CD4-positive, alpha-beta T cell (primary cell): ENCODE measurements at regions not wholly inside any gene's neighbourhood (a gene's known extent, or its start where the extent isn't known, plus 50 kb on each side); places are given as distances from the start of the nearest gene placed in this dataset.

Experiments
- ATAC-seq: fragments of 200-7000 bp; cut with Tn5 transposase; one replicate; pipeline ENCODE4 v1.10.0; 2022; ENCODE audit warnings: mild to moderate bottlenecking; ENCODE audit not compliant: poor library complexity
- CTCF ChIA-PET: fragments of 350-600 bp; sonication (Branson Sonifier 250); formaldehyde crosslinking; loops from one replicate; lab custom pipeline; 2021; ENCODE audit warnings: antibody characterized with exemption, inconsistent platforms; lab: Charles Lee
- POLR2A ChIA-PET: fragments of 350-600 bp; sonication (Branson Sonifier 250); formaldehyde crosslinking; loops from one replicate; lab custom pipeline; 2021; ENCODE audit warnings: antibody characterized with exemption, inconsistent platforms; lab: Charles Lee
- DNase-seq, 14 experiments: peaks; one replicate each; pipeline ENCODE4 v3.0.0-alpha.2; 2013 to 2020; ENCODE audit warnings: mixed read lengths in 2 of 14
- H3K27ac ChIP-seq, 2 donors: one replicate each; pipeline versions ENCODE4 v1.5.1 to v1.7.0; 2013; ENCODE audit warnings: low read length in 2 of 2, low read depth in 1 of 2, mild to moderate bottlenecking in 1 of 2
- H3K27me3 ChIP-seq, 2 experiments: 1 replicate in 1 of 2; 2 replicates in 1 of 2; pipeline versions ENCODE4 v1.6.1 to v1.7.0; 2013; ENCODE audit warnings: low read length in 2 of 2, control low read depth in 1 of 2, mild to moderate bottlenecking in 1 of 2, moderate library complexity in 1 of 2; ENCODE audit not compliant: insufficient read depth in 2 of 2, control insufficient read depth in 1 of 2
- H3K36me3 ChIP-seq: one replicate; pipeline ENCODE4 v1.6.1; 2013; ENCODE audit warnings: low read length, control low read depth; ENCODE audit not compliant: insufficient read depth
- H3K4me1 ChIP-seq: one replicate; pipeline ENCODE4 v1.6.1; 2013; ENCODE audit warnings: low read length, control low read depth; ENCODE audit not compliant: insufficient read depth
- H3K4me3 ChIP-seq: one replicate; pipeline ENCODE4 v1.5.1; 2013; ENCODE audit warnings: mild to moderate bottlenecking, low read length, moderate library complexity
- H3K9me3 ChIP-seq, 2 experiments: 1 replicate in 1 of 2; 2 replicates in 1 of 2; pipeline versions ENCODE4 v1.6.1 to v1.7.0; 2013; ENCODE audit warnings: low read length in 2 of 2, mild to moderate bottlenecking in 2 of 2, control low read depth in 1 of 2, moderate library complexity in 1 of 2; ENCODE audit not compliant: control insufficient read depth in 1 of 2, insufficient read depth in 1 of 2
- H3K27ac Mint-ChIP-seq: one replicate; pipeline ENCODE4 v1.8.0; 2020; ENCODE audit warnings: mixed read lengths
- H3K27me3 Mint-ChIP-seq: one replicate; pipeline ENCODE4 v1.8.0; 2021; ENCODE audit warnings: mixed read lengths
- H3K36me3 Mint-ChIP-seq: one replicate; pipeline ENCODE4 v1.8.0; 2021; ENCODE audit warnings: low read depth, mixed read lengths
- H3K4me1 Mint-ChIP-seq: one replicate; pipeline ENCODE4 v1.8.0; 2021; ENCODE audit warnings: low read depth, mixed read lengths
- H3K4me3 Mint-ChIP-seq: one replicate; pipeline ENCODE4 v1.8.0; 2020; ENCODE audit warnings: mild to moderate bottlenecking, mixed read lengths
- H3K9me3 Mint-ChIP-seq: one replicate; pipeline ENCODE4 v1.8.0; 2020; ENCODE audit warnings: mixed read lengths
- CTCF ChIP-seq: fragments of 200-600 bp; IDR thresholded peaks from one replicate; pipeline ENCODE4 v1.8.0; 2022; ENCODE audit warnings: antibody characterized with exemption, mild to moderate bottlenecking
- intact Hi-C, 2 experiments: fragments of 100-400 bp; cut with DNase I in 1 of 2; cut with micrococcal nuclease in 1 of 2; formaldehyde crosslinking; loops; one replicate each; pipeline versions ENCODE4 v1.15.1 to v1.9.0; 2023 to 2025; cut with DNase I, micrococcal nuclease

- H3K4me1 ChIP-seq, result no peaks in the 10 kb centered on the region
- ChIA-PET CTCF (no interaction called here), POLR2A (no interaction called here)
- H3K4me3 Mint-ChIP-seq, result no peak overlapping the region
- peaks cover 0 to 5% of the 10 kb centered on the region in 2 experiments for H3K9me3 ChIP-seq
- no peaks in the 10 kb centered on the region for H3K4me1 Mint-ChIP-seq
- H3K36me3 ChIP-seq, result no peaks in the 10 kb centered on the region
- no peak for DNase-seq
- no peak for TF ChIP-seq CTCF
- H3K27ac ChIP-seq, result no peak overlapping the region
- H3K4me3 ChIP-seq, result no peak overlapping the region
- intact Hi-C loops, result no loop called here
- H3K36me3 Mint-ChIP-seq, result no peaks in the 10 kb centered on the region
- no peak for ATAC-seq
- no peak overlapping the region for H3K27ac Mint-ChIP-seq
- no peaks in the 10 kb centered on the region for H3K27me3 ChIP-seq
- no peaks in the 10 kb centered on the region for H3K27me3 Mint-ChIP-seq
- H3K9me3 Mint-ChIP-seq, result peaks cover 8% of the 10 kb centered on the region
Observed at GRCh38 chr21:20551939-20552338, 446.3 kb upstream of the NCAM2 start.

GRCh38 chr21:20554785-20555184 lies 443.4 kb upstream of the NCAM2 start:
- no peak for DNase-seq
- Histone ChIP-seq H3K27me3 (no peaks in the 10 kb centered on the region), H3K4me3 (no peak overlapping the region), H3K27ac (no peak overlapping the region), H3K36me3 (no peaks in the 10 kb centered on the region), H3K4me1 (no peaks in the 10 kb centered on the region), H3K9me3 (peaks cover 0 to 4% of the 10 kb centered on the region in 2 experiments)
- intact Hi-C loops, result no loop called here
- POLR2A ChIA-PET, result no interaction called here
- no peak overlapping the region for H3K4me3 Mint-ChIP-seq
- CTCF ChIA-PET, result no interaction called here
- H3K27ac Mint-ChIP-seq, result no peak overlapping the region
- H3K36me3 Mint-ChIP-seq, result no peaks in the 10 kb centered on the region
- peaks cover 6% of the 10 kb centered on the region for H3K9me3 Mint-ChIP-seq
- H3K27me3 Mint-ChIP-seq, result no peaks in the 10 kb centered on the region
- ATAC-seq, result no peak
- TF ChIP-seq CTCF, result no peak
- H3K4me1 Mint-ChIP-seq, result no peaks in the 10 kb centered on the region

- Mint-ChIP-seq H3K36me3 (no peaks in the 10 kb centered on the region), H3K4me3 (no peak overlapping the region), H3K27me3 (no peaks in the 10 kb centered on the region), H3K4me1 (no peaks in the 10 kb centered on the region), H3K9me3 (peaks cover 7% of the 10 kb centered on the region), H3K27ac (no peak overlapping the region)
- DNase-seq (no peak), ATAC-seq (no peak)
- POLR2A ChIA-PET, result no interaction called here
- intact Hi-C loops, result no loop called here
- Histone ChIP-seq H3K36me3 (no peaks in the 10 kb centered on the region), H3K4me1 (no peaks in the 10 kb centered on the region), H3K27me3 (no peaks in the 10 kb centered on the region), H3K27ac (no peak overlapping the region), H3K4me3 (no peak overlapping the region), H3K9me3 (peaks cover 0 to 4% of the 10 kb centered on the region in 2 experiments)
- TF ChIP-seq CTCF, result no peak
- CTCF ChIA-PET, result no interaction called here
Observed at GRCh38 chr21:20570824-20571232, 427.4 kb upstream of the NCAM2 start.
